ENCODE measurements at regions not wholly inside any gene's neighbourhood (a gene's known extent, or its start where the extent isn't known, plus 50 kb on each side); places are given as distances from the start of the nearest gene placed in this dataset.

GRCh38 chr16:63516394-63516793, 1480.2 kb upstream of the CDH8 start:
- H3K4me3 ChIP-seq (ENCODE audit: control insufficient read depth in 2 of 3, extremely low read depth in 1 of 3, insufficient read depth in 2 of 3, low read depth in 1 of 3, low read length in 3 of 3) = no peak overlapping the region
- dilution Hi-C loops (cut with MboI; ENCODE audit: extremely low pct_ligation_motif_present, low sequenced_read_pairs) = no loop called here
- no peak for FAIRE-seq

GRCh38 chr16:63512910-63513309, 1476.7 kb upstream of the CDH8 start:
- dilution Hi-C loops (cut with MboI; ENCODE audit: extremely low pct_ligation_motif_present, low sequenced_read_pairs) = no loop called here
- DNase-seq (ENCODE audit: low read depth, low spot score) (no peak), FAIRE-seq (no peak)
- H3K4me3 ChIP-seq (ENCODE audit: control insufficient read depth in 2 of 3, extremely low read depth in 1 of 3, insufficient read depth in 2 of 3, low read depth in 1 of 3, low read length in 3 of 3) = no peak overlapping the region
- no peaks in the 10 kb centered on the region for H4K20me1 ChIP-seq (ENCODE audit: control insufficient read depth, extremely low read depth, insufficient read depth, low read length)
- no peak overlapping the region for H3K4me2 ChIP-seq (ENCODE audit: control insufficient read depth, extremely low read depth, insufficient read depth, low read depth, low read length)
- TF ChIP-seq CTCF (optimal IDR thresholded peaks at IDR 0.05 in 1 of 3, IDR thresholded peaks at IDR 0.05 in 1 of 3, conservative IDR thresholded peaks at IDR 0.05 in 1 of 3; ENCODE audit: extremely low read depth in 1 of 3, insufficient read depth in 2 of 3, low read length in 3 of 3) = no peak
- H3K79me2 ChIP-seq (ENCODE audit: control insufficient read depth, insufficient read depth, low read length) = no peaks in the 10 kb centered on the region
- no peaks in the 10 kb centered on the region for H3K4me1 ChIP-seq (ENCODE audit: control insufficient read depth, extremely low read depth, insufficient read depth, low read length)
- no peaks in the 10 kb centered on the region for H3K27me3 ChIP-seq (ENCODE audit: control insufficient read depth, extremely low read depth, insufficient read depth, low read length)
- no peak overlapping the region for H2AFZ ChIP-seq (ENCODE audit: control insufficient read depth, low read length)
- H3K9ac ChIP-seq (ENCODE audit: control insufficient read depth, extremely low read depth, insufficient read depth, low read length) = no peak overlapping the region
- H3K36me3 ChIP-seq (ENCODE audit: control insufficient read depth in 2 of 2, extremely low read depth in 1 of 2, insufficient read depth in 2 of 2, low read length in 2 of 2) = no peaks in the 10 kb centered on the region
- no peak overlapping the region for H3K27ac ChIP-seq (ENCODE audit: control insufficient read depth, insufficient read depth, low read length)
- H3K9me1 ChIP-seq (ENCODE audit: control insufficient read depth, extremely low read depth, insufficient read depth, low read length) = no peaks in the 10 kb centered on the region
- no peaks in the 10 kb centered on the region for H3K9me3 ChIP-seq (ENCODE audit: control insufficient read depth, low read depth, low read length)

More at GRCh38 chr16:63516394-63516793, 1480.2 kb upstream of the CDH8 start:
- H2AFZ ChIP-seq (ENCODE audit: control insufficient read depth, low read length) = no peak overlapping the region
- H3K4me1 ChIP-seq (ENCODE audit: control insufficient read depth, extremely low read depth, insufficient read depth, low read length) = no peaks in the 10 kb centered on the region
- no peak overlapping the region for H3K9ac ChIP-seq (ENCODE audit: control insufficient read depth, extremely low read depth, insufficient read depth, low read length)
- H3K27ac ChIP-seq (ENCODE audit: control insufficient read depth, insufficient read depth, low read length) = no peak overlapping the region
- no peak overlapping the region for H3K4me2 ChIP-seq (ENCODE audit: control insufficient read depth, extremely low read depth, insufficient read depth, low read depth, low read length)
- no peaks in the 10 kb centered on the region for H3K27me3 ChIP-seq (ENCODE audit: control insufficient read depth, extremely low read depth, insufficient read depth, low read length)
- H3K36me3 ChIP-seq (ENCODE audit: control insufficient read depth in 2 of 2, extremely low read depth in 1 of 2, insufficient read depth in 2 of 2, low read length in 2 of 2) = no peaks in the 10 kb centered on the region
- no peak for TF ChIP-seq CTCF (optimal IDR thresholded peaks at IDR 0.05 in 1 of 3, IDR thresholded peaks at IDR 0.05 in 1 of 3, conservative IDR thresholded peaks at IDR 0.05 in 1 of 3; ENCODE audit: extremely low read depth in 1 of 3, insufficient read depth in 2 of 3, low read length in 3 of 3)
- no peak for TF ChIP-seq EZH2 (IDR thresholded peaks at IDR 0.05; ENCODE audit: low read length)
- H3K9me1 ChIP-seq (ENCODE audit: control insufficient read depth, extremely low read depth, insufficient read depth, low read length) = no peaks in the 10 kb centered on the region
- no peaks in the 10 kb centered on the region for H4K20me1 ChIP-seq (ENCODE audit: control insufficient read depth, extremely low read depth, insufficient read depth, low read length)
- H3K79me2 ChIP-seq (ENCODE audit: control insufficient read depth, insufficient read depth, low read length) = no peaks in the 10 kb centered on the region
- H3K9me3 ChIP-seq (ENCODE audit: control insufficient read depth, low read depth, low read length) = no peaks in the 10 kb centered on the region
- no peak for DNase-seq (ENCODE audit: low read depth, low spot score)

Measured in keratinocyte (primary cell).